Stimulated activated naive B cell treated with anti-CD40 and anti-IgM and Interleukin-4, amounts not matched to agents 10 μg/mL and 1 μg/mL and 100 μg/mL, for 72 hours (primary cell): ENCODE measurements at regions not wholly inside any gene's neighbourhood (a gene's known extent, or its start where the extent isn't known, plus 50 kb on each side); places are given as distances from the start of the nearest gene placed in this dataset.

Source experiments
- ATAC-seq, 2 donors: fragments of 150-1000 bp; cut with Tn5 transposase; replicated peaks; 2 replicates each; pipeline ENCODE4 v1.10.0; 2021; ENCODE audit warnings: moderate library complexity in 1 of 2
- DNase-seq: peaks from one replicate; pipeline ENCODE4 v3.0.0; 2021
- H3K27ac Mint-ChIP-seq: one replicate; pipeline ENCODE4 v1.8.0; 2022; ENCODE audit warnings: mild to moderate bottlenecking, mixed read lengths
- H3K27me3 Mint-ChIP-seq, 2 donors: one replicate each; pipeline ENCODE4 v1.8.0; 2022; ENCODE audit warnings: mixed read lengths in 2 of 2
- H3K36me3 Mint-ChIP-seq, 2 donors: one replicate each; pipeline ENCODE4 v1.8.0; 2022; ENCODE audit warnings: mixed read lengths in 2 of 2, mild to moderate bottlenecking in 1 of 2
- H3K4me1 Mint-ChIP-seq, 2 donors: one replicate each; pipeline ENCODE4 v1.8.0; 2022; ENCODE audit warnings: mixed read lengths in 2 of 2, mild to moderate bottlenecking in 1 of 2
- H3K4me3 Mint-ChIP-seq, 2 donors: one replicate each; pipeline ENCODE4 v1.8.0; 2022; ENCODE audit warnings: mild to moderate bottlenecking in 2 of 2, mixed read lengths in 2 of 2, moderate library complexity in 1 of 2
- H3K9me3 Mint-ChIP-seq, 2 donors: one replicate each; pipeline ENCODE4 v1.8.0; 2022; ENCODE audit warnings: mixed read lengths in 2 of 2, mild to moderate bottlenecking in 1 of 2

DNA sequence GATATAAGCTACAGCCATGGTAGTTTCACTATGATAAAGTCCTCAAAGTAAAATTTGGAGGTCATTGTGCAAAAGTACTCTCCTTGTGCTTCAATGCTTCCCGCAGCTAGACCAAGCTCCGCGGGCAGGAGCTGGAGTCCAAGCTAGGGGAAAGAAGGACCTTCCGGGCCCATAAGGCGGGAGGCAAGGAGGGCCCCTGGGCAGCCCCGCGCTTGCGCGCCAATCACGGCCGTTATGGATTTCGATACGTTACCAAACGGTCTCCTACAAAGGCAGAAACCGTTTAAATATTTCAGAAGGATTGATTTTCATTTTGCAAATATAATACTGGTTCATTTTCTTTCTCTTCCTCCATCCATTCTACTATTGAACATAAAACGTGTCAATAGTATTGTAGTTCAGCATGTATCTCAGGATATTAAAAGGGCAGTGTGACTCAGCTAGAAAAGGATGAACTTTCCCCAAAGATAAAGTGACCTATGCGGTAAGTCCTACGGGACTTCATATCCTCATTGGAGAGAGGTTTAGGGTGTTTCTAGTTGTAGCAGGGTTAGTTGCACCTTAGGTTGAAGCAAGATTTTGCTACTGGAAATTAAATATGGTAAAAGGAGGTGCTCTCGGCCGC is 128.0 kb downstream of the KIF20B start:
- DNase-seq (no peak), ATAC-seq (peak in 1 of 2 donors; percentile 25)
- H3K4me1 Mint-ChIP-seq, result peaks cover 2 to 9% of the 10 kb centered on the region in 2 donors
- H3K9me3 Mint-ChIP-seq, result no peaks in the 10 kb centered on the region
- H3K27me3 Mint-ChIP-seq, result no peaks in the 10 kb centered on the region
- no peak overlapping the region for H3K27ac Mint-ChIP-seq
- H3K36me3 Mint-ChIP-seq, result no peaks in the 10 kb centered on the region
- no peak overlapping the region for H3K4me3 Mint-ChIP-seq

GRCh38 chr10:89829887-89830269 is 128.5 kb downstream of the KIF20B start:
- Mint-ChIP-seq H3K36me3 (no peaks in the 10 kb centered on the region), H3K27ac (no peak overlapping the region), H3K4me3 (no peak overlapping the region), H3K9me3 (no peaks in the 10 kb centered on the region), H3K4me1 (peaks cover 2 to 9% of the 10 kb centered on the region in 2 donors), H3K27me3 (no peaks in the 10 kb centered on the region)
- ATAC-seq, result peak; percentile 51 to 66
- DNase-seq, result no peak

- no peaks in the 10 kb centered on the region for H3K36me3 Mint-ChIP-seq
- no peak overlapping the region for H3K27ac Mint-ChIP-seq
- ATAC-seq (no peak), DNase-seq (no peak)
- no peaks in the 10 kb centered on the region for H3K9me3 Mint-ChIP-seq
- H3K27me3 Mint-ChIP-seq, result no peaks in the 10 kb centered on the region
- peaks cover 2 to 9% of the 10 kb centered on the region in 2 donors for H3K4me1 Mint-ChIP-seq
- no peak overlapping the region for H3K4me3 Mint-ChIP-seq
Observed at GRCh38 chr10:89830624-89831023, 129.2 kb downstream of the KIF20B start.

DNA sequence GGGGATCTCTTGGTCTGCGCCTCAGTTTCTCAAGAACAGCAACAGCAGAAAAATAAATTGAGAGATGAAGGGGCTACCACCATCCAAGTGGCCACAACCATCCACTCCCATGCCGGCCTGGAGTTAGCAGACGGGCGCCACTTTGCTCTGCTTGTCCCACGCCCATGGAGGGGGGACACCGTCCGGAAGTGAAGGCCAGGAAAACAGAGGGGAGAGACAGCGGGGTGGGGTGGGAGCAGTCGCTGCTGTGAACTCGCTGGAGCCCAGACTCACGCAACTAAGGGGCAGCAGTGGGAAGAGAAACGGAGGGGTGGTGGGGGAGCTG is 135.4 kb downstream of the KIF20B start:
- ATAC-seq (no peak), DNase-seq (no peak)
- peaks cover 13 to 28% of the 10 kb centered on the region in 2 donors for H3K4me1 Mint-ChIP-seq
- H3K36me3 Mint-ChIP-seq, result peaks cover 0 to 7% of the 10 kb centered on the region in 2 donors
- peak overlapping the region; percentile 92 for H3K4me3 Mint-ChIP-seq
- peak overlapping the region; percentile 94 for H3K27ac Mint-ChIP-seq
- H3K27me3 Mint-ChIP-seq, result no peaks in the 10 kb centered on the region
- peaks cover 0 to 2% of the 10 kb centered on the region in 2 donors for H3K9me3 Mint-ChIP-seq

- H3K4me3 Mint-ChIP-seq, result peak overlapping the region; percentile 92
- H3K27ac Mint-ChIP-seq, result peak overlapping the region; percentile 94
- no peaks in the 10 kb centered on the region for H3K27me3 Mint-ChIP-seq
- ATAC-seq, result peak; percentile 75 to 77
- peaks cover 14 to 32% of the 10 kb centered on the region in 2 donors for H3K4me1 Mint-ChIP-seq
- peaks cover 0 to 7% of the 10 kb centered on the region in 2 donors for H3K36me3 Mint-ChIP-seq
- H3K9me3 Mint-ChIP-seq, result peaks cover 0 to 2% of the 10 kb centered on the region in 2 donors
- DNase-seq, result peak; percentile 41
Observed at GRCh38 chr10:89837165-89838043, 136.0 kb downstream of the KIF20B start.

DNA sequence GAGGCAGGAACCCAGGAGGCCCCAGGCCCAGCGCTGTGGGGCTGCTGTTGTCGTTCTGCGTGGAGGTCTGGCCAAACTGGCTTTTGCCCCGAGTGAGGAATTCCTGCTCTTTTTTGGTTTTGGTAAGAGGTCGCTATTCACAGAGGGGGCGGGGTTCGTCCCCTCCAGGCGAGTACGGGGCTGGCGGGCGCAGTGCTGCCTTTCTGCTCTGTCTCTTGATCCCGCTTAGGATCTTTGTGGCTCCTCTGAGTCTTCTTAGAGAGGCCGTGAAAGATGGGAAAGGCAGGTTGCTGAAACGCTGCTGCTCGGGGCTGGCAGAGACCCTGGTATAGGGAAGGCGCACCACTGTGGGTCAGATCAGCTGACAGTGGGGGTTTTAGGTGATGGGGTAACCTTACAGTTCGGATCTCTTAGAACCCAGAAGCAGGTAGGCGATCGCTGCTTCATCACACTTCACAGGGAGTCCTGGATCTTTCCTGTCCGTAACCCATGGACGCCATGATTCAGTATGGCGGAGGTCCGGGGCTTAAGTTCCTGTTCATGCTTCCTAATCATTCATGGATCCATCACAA is 136.7 kb downstream of the KIF20B start:
- H3K4me3 Mint-ChIP-seq, result peak overlapping the region; percentile 92
- peak in 1 of 2 donors; percentile 29 for ATAC-seq

DNA sequence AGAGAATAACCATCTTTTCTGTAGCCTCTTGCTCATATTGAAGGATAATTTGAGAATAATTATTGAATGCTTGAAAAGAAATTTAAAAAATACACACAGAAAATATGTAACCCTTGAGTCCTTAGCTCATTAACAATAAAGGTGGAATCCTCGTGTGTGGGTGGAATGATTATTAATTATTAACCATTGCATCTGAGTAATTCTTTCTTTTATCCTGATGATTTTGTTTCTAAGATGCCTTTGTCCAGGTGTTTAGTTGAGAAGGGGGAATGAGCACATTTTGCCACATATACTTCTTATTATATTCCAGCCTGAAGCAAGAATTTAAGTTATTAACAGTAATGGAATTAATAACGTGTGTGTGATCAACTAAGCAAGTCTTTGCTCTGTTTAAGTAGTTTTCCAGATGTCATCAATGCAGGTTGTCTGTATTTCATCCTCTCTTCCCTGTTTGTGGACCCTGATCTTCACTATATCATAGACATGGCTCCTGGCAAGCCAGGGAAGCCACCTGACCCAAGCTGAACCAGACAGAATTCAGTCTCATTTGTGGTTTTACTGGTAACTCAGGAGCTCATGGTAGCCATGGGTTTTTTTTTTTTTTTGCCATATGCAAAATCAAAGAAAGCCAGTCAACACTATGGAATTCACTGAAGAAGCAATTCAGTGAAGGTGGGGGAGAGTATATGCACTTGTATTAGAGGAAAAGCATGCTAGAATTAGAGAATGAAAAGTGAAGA is 144.3 kb downstream of the KIF20B start:
- peaks cover 0 to 2% of the 10 kb centered on the region in 2 donors for H3K36me3 Mint-ChIP-seq
- H3K9me3 Mint-ChIP-seq, result peaks cover 0 to 2% of the 10 kb centered on the region in 2 donors
- no peak overlapping the region for H3K4me3 Mint-ChIP-seq
- ATAC-seq, result no peak
- no peak overlapping the region for H3K27ac Mint-ChIP-seq
- DNase-seq, result no peak
- peaks cover 8 to 15% of the 10 kb centered on the region in 2 donors for H3K4me1 Mint-ChIP-seq
- no peaks in the 10 kb centered on the region for H3K27me3 Mint-ChIP-seq

More for the DNA sequence above, 136.7 kb downstream of the KIF20B start:
- Mint-ChIP-seq H3K4me1 (peaks cover 17 to 38% of the 10 kb centered on the region in 2 donors), H3K27ac (peak overlapping the region; percentile 94), H3K9me3 (peaks cover 0 to 2% of the 10 kb centered on the region in 2 donors), H3K27me3 (no peaks in the 10 kb centered on the region), H3K36me3 (peaks cover 0 to 7% of the 10 kb centered on the region in 2 donors)
- no peak for DNase-seq

DNA sequence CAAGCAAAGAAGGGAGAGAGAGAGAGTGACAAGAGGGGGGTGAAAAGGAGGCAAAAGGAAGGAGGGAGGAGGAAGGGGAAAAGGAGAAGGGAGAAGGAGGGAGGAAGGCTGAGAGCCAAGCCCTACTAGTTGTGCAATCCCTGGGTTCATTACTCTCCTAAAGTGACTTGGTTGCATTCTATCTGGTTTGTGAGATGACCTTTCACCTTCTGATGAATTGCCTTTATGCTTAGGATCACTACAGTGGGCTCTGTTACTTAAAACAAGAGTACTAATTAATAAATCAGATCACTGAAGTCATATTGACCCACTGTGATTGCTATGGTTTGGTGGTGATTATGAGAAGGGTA is 144.9 kb downstream of the KIF20B start:
- DNase-seq (no peak), ATAC-seq (no peak)
- H3K4me1 Mint-ChIP-seq, result peaks cover 8 to 15% of the 10 kb centered on the region in 2 donors
- H3K9me3 Mint-ChIP-seq, result peaks cover 0 to 2% of the 10 kb centered on the region in 2 donors
- no peaks in the 10 kb centered on the region for H3K27me3 Mint-ChIP-seq
- peaks cover 0 to 2% of the 10 kb centered on the region in 2 donors for H3K36me3 Mint-ChIP-seq
- H3K27ac Mint-ChIP-seq, result no peak overlapping the region
- no peak overlapping the region for H3K4me3 Mint-ChIP-seq

DNA sequence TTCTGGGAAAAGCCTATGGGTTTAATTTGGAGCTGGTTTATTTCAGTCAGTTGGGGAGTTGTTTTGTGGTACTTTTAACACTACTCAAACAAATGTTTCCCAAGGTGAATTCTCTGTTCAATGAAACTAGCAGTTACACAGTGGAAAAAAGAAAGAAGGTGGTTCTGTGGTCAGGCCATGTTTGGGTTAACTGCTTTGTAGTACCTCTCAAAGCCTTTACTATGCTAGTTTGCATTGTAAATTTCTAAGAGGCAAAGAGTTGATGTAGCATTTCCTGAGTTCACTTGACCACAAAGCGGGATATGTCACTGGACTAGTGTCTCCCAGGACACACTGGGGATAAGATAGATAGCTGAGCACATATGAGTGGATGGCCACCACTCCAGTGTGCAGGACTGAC is 145.4 kb downstream of the KIF20B start:
- DNase-seq, result no peak
- Mint-ChIP-seq H3K27ac (no peak overlapping the region), H3K27me3 (no peaks in the 10 kb centered on the region), H3K4me1 (peaks cover 8 to 15% of the 10 kb centered on the region in 2 donors), H3K9me3 (no peaks in the 10 kb centered on the region), H3K4me3 (no peak overlapping the region), H3K36me3 (peaks cover 0 to 2% of the 10 kb centered on the region in 2 donors)
- no peak for ATAC-seq

DNA sequence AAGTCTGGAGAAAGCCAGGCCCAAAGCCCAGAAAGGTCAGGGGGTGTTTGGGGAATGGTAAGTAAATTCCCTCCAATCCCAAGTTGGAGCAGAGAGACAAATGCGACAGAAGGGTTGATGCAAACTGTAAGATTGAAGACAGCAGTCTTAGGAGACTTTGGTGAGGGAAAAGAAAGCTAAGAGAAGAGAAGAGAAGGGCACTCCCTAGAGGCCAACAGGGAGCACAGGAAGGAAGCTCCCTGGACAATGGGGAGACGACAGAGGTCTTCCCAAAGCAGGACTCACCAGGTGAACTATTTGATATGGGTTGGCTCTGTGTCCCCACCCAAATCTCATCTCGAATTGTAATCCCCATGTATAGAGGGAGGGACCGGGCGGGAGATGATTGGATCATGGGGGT is 151.5 kb downstream of the KIF20B start:
- Mint-ChIP-seq H3K27ac (no peak overlapping the region), H3K4me1 (no peaks in the 10 kb centered on the region), H3K4me3 (no peak overlapping the region)

GRCh38 chr10:89853781-89854191 is 152.4 kb downstream of the KIF20B start:
- no peaks in the 10 kb centered on the region for H3K9me3 Mint-ChIP-seq
- no peaks in the 10 kb centered on the region for H3K36me3 Mint-ChIP-seq
- H3K4me3 Mint-ChIP-seq, result no peak overlapping the region
- no peak for DNase-seq
- no peak overlapping the region for H3K27ac Mint-ChIP-seq
- no peaks in the 10 kb centered on the region for H3K4me1 Mint-ChIP-seq
- ATAC-seq, result no peak
- no peaks in the 10 kb centered on the region for H3K27me3 Mint-ChIP-seq

More for the DNA sequence above, 151.5 kb downstream of the KIF20B start:
- Mint-ChIP-seq H3K36me3 (no peaks in the 10 kb centered on the region), H3K9me3 (no peaks in the 10 kb centered on the region), H3K27me3 (no peaks in the 10 kb centered on the region)
- no peak for ATAC-seq
- DNase-seq, result no peak

DNA sequence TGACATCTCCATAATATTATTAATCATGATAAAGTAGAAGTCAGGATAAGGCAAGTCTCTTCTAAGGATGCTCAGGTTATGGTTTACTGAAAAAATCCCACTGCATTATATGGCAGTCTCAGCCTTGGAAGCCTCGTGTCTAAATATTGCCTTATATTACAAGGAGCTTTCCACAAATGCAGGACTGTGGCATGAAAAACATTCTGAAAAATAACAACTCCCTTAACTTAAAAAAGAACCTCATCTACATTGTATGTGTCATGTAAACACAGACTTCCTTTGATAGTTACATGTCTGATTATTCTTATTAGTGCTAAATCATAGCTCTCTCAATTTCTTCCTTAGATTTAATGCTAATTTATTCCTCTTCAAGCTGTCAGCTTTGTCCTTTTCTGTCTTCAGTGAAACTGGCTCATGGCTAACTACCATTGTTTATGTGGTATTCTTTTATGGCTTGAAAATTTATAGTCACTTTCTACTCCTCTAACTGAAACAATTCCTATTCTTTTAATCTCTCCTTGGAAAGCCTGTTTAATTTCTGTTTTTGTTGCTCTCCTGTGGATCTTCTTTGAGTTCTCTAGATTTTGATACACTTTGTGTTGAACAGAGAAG is 156.1 kb downstream of the KIF20B start:
- no peaks in the 10 kb centered on the region for H3K27me3 Mint-ChIP-seq
- DNase-seq (no peak), ATAC-seq (no peak)
- H3K9me3 Mint-ChIP-seq, result no peaks in the 10 kb centered on the region
- no peak overlapping the region for H3K27ac Mint-ChIP-seq
- H3K4me1 Mint-ChIP-seq, result peaks cover 11 to 20% of the 10 kb centered on the region in 2 donors
- H3K4me3 Mint-ChIP-seq, result no peak overlapping the region
- H3K36me3 Mint-ChIP-seq, result no peaks in the 10 kb centered on the region

DNA sequence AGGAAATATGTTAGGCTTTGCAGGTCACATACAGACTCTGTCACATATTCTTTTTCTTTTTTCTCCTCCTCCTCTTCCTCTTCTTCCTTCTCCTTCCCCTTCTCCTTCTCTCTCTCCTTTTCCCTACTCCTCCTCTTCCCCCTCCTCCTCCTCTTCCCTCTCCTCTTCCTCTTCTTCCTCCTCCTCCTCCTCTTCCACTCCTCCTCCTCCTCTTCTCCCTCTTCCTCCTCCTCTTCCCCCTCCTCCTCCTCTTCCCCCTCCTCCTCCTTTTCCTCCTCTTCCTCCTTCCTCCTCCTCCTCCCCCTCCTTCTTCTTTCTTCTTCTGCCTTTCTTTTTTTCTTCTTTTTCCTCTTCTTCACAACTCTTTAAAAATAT is 159.8 kb downstream of the KIF20B start:
- no peaks in the 10 kb centered on the region for H3K9me3 Mint-ChIP-seq
- no peaks in the 10 kb centered on the region for H3K27me3 Mint-ChIP-seq
- peaks cover 12 to 25% of the 10 kb centered on the region in 2 donors for H3K4me1 Mint-ChIP-seq
- peak overlapping the region; percentile 59 to 72 for H3K4me3 Mint-ChIP-seq
- DNase-seq (no peak), ATAC-seq (no peak)
- H3K36me3 Mint-ChIP-seq, result no peaks in the 10 kb centered on the region
- H3K27ac Mint-ChIP-seq, result peak overlapping the region; percentile 95
